ENCODE measurements at regions not wholly inside any gene's neighbourhood (a gene's known extent, or its start where the extent isn't known, plus 50 kb on each side); places are given as distances from the start of the nearest gene placed in this dataset.

DNA sequence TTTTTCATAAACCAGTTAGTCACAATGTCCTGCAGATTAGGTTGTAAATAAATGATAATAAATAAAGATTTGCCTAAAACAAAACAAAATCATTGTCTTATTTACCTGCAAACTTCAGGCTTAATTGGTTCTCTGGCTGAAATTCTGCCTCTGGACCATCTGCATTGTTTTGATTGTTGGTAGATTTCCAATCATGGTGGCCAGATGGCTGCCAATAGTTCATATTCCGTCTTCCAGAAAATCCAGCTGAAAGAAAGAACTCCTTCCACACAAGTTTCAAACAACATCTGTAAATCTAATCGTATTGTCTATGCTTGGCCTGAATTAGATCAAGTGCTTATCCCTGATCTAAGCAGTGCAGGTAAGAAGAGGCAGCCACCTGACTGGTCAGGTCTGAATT, 771.1 kb upstream of the ZEB2 start:
- Histone ChIP-seq H3K4me3 (ENCODE audit: low read length) (no peak overlapping the region), H3K4me1 (ENCODE audit: insufficient read depth, low read length) (no peaks in the 10 kb centered on the region), H3K9me3 (ENCODE audit: low read depth, low read length) (no peaks in the 10 kb centered on the region), H3K27me3 (ENCODE audit: insufficient read depth, low read length) (peaks cover 2% of the 10 kb centered on the region)

DNA sequence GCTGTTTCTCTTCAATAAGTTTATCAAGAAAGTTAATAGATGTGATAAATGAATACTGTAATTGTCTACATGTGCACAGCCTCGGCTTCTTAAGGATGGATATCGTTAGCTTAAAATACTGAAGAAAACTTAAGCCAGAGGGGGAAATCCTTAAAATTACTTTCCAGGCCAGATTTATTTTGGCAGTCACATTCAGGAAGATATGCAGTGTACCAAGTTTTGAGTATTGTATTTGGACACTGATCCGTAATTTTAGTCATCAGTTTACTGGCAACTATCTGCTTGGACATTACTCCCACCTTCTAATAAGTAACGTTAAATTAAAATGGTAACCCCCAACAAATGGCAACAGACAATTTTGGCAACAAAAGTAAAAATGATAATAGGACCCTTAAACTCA, 770.0 kb upstream of the ZEB2 start:
- no peaks in the 10 kb centered on the region for H3K4me1 ChIP-seq (ENCODE audit: insufficient read depth, low read length)
- no peaks in the 10 kb centered on the region for H3K9me3 ChIP-seq (ENCODE audit: low read depth, low read length)
- H3K4me3 ChIP-seq (ENCODE audit: low read length) = no peak overlapping the region
- peaks cover 2% of the 10 kb centered on the region for H3K27me3 ChIP-seq (ENCODE audit: insufficient read depth, low read length)

DNA sequence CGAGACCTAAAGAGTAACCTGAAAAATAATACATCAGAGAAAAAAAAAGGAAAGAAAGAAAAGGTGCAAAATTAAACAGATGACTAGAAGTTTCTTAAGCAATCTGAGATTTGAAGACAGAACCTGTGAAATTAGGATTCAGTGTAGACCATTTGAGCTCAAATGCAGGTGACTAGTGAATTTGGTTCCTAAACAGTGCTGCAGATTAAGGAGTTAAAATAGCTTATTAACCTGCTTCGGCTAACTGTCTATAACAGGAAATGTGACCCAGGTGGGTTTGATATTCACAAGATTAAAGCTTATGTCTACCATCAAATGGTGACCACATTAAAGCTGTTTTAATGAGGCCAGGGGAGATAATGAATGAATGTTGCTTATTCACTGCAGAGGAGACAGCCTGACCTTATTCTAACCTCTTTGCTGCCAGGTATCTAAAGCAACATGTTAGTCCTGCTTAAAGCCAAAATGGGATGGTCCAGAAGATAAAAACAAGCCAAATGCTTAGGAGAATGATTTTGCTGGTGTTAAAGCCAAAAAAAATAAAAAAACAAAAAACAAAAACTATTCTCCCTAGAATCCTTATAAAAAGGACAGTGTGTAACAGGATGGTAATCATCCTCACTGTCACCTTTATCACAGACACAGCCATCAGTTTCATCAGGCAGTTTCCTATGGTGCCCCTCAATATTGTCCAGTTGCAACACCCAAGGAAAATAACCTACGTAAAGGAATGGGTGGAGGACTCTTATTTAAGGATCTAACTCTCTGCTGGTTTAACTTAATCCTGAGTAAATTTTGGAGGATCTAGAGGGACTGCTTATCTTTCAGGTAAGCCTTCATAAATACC, 769.0 kb upstream of the ZEB2 start:
- Histone ChIP-seq H3K9me3 (ENCODE audit: low read depth, low read length) (no peaks in the 10 kb centered on the region), H3K4me1 (ENCODE audit: insufficient read depth, low read length) (no peaks in the 10 kb centered on the region), H3K27me3 (ENCODE audit: insufficient read depth, low read length) (peaks cover 2% of the 10 kb centered on the region), H3K4me3 (ENCODE audit: low read length) (no peak overlapping the region)

DNA sequence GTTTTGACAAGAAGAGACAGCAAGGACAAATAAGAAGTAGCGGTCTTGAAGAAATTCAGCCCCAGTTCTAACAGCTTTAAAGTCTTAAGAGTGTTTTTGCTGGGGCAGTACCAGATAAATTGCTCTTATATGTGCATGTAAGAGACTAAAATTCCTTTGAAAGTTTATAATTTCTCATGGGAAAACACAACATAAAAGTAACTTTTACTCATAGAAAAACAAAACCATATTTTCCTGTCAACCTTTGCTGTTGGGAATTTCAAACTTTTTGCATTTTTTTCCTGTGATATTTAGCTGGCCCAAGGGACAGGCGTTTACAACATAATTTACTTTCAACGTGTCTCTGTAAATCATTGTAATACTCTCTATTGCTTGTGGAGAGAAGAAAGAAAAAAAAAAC, 767.8 kb upstream of the ZEB2 start:
- H3K4me3 ChIP-seq (ENCODE audit: low read length) = no peak overlapping the region
- no peaks in the 10 kb centered on the region for H3K4me1 ChIP-seq (ENCODE audit: insufficient read depth, low read length)
- H3K27me3 ChIP-seq (ENCODE audit: insufficient read depth, low read length) = peaks cover 2% of the 10 kb centered on the region
- no peaks in the 10 kb centered on the region for H3K9me3 ChIP-seq (ENCODE audit: low read depth, low read length)

DNA sequence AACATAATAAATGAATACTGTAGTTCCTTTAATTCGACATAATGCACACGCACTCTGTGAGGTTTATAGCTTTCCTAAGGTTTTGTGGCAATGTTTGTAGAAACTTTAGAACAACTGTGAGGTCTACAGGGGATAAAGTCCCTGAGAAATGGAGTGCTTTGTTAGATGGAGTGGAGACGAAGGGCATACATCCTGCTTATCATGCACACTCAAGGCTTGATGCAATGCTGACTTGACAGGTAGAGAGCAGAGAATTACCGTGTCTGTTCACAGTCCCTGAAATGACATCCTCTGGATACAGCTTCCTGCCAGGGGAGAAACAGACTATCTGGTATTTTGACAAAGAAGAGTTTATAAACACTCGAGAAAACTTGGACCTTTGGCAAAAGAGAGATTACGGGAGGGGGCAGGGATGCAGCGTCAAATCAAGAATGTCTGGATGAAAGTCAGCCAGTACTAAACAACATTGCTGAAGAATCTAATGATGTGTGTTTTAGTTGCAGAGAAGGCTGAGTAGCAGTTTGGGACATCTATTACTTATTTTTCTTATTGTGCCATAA, 766.9 kb upstream of the ZEB2 start:
- Histone ChIP-seq H3K4me1 (ENCODE audit: insufficient read depth, low read length) (no peaks in the 10 kb centered on the region), H3K4me3 (ENCODE audit: low read length) (no peak overlapping the region), H3K27me3 (ENCODE audit: insufficient read depth, low read length) (peaks cover 2% of the 10 kb centered on the region), H3K9me3 (ENCODE audit: low read depth, low read length) (no peaks in the 10 kb centered on the region)

DNA sequence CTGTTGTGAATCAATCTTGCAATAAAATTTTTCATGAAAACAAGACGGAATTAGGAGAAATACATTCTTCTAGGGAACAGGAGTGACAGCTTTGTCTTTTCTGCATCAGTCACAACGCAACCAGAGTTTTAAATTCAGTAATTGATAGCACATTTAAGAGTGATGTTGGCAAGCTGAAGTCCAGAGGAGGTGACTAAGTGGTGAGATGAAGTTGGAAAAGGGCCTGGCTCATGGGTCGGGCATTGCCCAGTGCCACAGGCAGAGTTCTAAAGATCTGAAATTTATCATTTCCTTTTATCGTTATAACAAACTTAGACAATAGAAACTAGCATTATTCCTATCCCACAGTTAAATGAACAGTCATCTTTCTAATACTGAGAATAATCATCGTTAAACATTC, 764.6 kb upstream of the ZEB2 start:
- H3K27me3 ChIP-seq (ENCODE audit: insufficient read depth, low read length) = peaks cover 5% of the 10 kb centered on the region
- H3K9me3 ChIP-seq (ENCODE audit: low read depth, low read length) = no peaks in the 10 kb centered on the region
- no peak overlapping the region for H3K4me3 ChIP-seq (ENCODE audit: low read length)
- no peaks in the 10 kb centered on the region for H3K4me1 ChIP-seq (ENCODE audit: insufficient read depth, low read length)

DNA sequence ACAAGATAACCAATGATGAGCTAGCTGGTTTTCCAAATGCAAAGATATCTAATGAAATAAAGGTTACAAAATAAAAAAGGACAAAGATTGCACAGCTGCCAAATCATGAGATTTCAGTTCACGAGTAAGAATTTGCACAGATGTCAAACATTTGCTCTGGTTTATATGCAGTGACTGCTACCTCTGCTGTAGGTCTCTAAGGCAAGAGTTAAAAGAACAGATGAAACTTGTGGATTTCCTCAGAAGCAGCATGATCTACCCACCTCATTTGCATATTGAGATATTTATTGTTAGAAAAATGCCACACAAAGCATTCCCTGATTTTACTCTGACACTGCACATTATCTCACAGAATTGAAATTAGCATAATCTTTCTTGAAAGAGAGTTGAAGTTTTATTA, 763.2 kb upstream of the ZEB2 start:
- H3K4me3 ChIP-seq (ENCODE audit: low read length) = no peak overlapping the region
- H3K9me3 ChIP-seq (ENCODE audit: low read depth, low read length) = no peaks in the 10 kb centered on the region
- H3K4me1 ChIP-seq (ENCODE audit: insufficient read depth, low read length) = no peaks in the 10 kb centered on the region
- H3K27me3 ChIP-seq (ENCODE audit: insufficient read depth, low read length) = peaks cover 5% of the 10 kb centered on the region

DNA sequence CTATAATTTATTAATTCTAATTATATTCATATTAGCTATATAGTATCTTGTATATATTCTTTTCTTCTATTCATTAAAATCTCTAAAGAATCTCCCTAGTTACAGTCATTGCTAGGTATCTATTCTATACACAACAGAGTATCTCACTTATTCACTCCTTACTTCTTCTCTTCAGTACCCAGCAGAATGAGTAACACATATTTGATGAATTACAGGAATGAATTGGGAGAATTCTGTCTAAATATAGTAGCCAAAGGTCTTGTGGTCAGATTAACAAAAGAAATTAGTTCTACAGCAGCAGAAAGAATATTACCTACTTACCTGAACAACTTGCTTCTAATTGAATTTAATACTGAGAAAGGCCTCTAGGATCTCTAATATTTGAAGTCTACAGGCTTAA, 758.0 kb upstream of the ZEB2 start:
- peaks cover 2% of the 10 kb centered on the region for H3K27me3 ChIP-seq (ENCODE audit: insufficient read depth, low read length)
- no peaks in the 10 kb centered on the region for H3K4me1 ChIP-seq (ENCODE audit: insufficient read depth, low read length)
- no peak overlapping the region for H3K4me3 ChIP-seq (ENCODE audit: low read length)
- no peaks in the 10 kb centered on the region for H3K9me3 ChIP-seq (ENCODE audit: low read depth, low read length)

DNA sequence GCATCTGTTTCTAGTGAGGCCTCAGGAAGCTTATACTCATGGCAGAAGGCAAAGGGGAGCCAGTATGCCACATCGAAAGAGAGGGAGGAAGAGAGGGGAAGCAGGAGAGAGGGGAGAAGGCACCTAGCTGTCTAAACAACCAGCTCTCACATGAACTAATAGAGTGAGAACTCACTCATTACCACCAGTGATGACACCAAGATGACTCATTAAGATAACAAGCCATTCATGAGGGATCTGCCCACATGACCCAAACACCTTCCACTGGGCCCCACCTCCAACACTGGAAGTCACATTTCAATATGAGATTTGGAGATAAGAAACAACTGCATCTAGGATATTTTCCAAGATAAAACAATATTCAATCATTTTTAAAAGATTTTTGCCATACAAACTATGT, 753.9 kb upstream of the ZEB2 start:
- Histone ChIP-seq H3K4me1 (ENCODE audit: insufficient read depth, low read length) (no peaks in the 10 kb centered on the region), H3K27me3 (ENCODE audit: insufficient read depth, low read length) (no peaks in the 10 kb centered on the region), H3K9me3 (ENCODE audit: low read depth, low read length) (peaks cover 10% of the 10 kb centered on the region), H3K4me3 (ENCODE audit: low read length) (no peak overlapping the region)

DNA sequence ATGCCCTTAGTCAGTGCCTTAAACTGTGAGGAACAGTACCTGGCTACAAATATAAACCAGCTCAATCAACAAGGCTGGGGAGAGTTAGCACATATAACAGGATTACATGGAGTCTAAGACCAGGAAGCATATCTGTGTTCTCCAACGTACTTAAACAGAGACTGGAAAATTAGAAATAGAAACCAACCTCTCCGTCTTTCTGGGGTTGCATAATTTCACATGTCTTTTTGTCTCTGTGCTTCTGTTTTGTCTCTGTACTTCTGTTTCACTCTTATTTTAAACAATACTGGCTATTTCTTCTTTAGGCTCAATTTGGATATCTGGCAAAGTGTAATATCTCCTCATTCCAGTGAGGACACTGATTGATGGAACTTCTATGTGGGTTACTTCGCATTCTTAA, 749.0 kb upstream of the ZEB2 start:
- Histone ChIP-seq H3K4me3 (ENCODE audit: low read length) (no peak overlapping the region), H3K9me3 (ENCODE audit: low read depth, low read length) (peaks cover 10% of the 10 kb centered on the region), H3K27me3 (ENCODE audit: insufficient read depth, low read length) (peaks cover 39% of the 10 kb centered on the region), H3K4me1 (ENCODE audit: insufficient read depth, low read length) (no peaks in the 10 kb centered on the region)

DNA sequence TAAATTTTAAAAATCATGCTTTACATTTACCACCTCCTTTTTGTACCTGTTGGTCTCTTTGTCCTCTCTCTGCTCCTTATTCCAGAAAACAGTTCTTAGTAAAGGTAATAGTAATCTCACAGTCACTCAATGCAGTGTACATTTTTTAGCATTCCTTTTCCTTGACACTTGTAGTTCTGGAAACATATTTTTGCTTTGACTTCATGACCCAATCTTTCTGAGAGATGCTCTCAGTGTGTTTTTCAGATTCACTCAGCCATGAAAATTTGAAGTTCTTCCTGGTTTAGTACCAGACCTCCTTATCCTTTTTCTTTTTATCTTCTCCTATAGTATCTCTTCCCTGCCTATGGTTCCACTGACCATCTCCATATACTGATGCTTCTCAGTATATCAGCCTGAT, 747.5 kb upstream of the ZEB2 start:
- Histone ChIP-seq H3K4me3 (ENCODE audit: low read length) (no peak overlapping the region), H3K9me3 (ENCODE audit: low read depth, low read length) (peaks cover 8% of the 10 kb centered on the region), H3K4me1 (ENCODE audit: insufficient read depth, low read length) (no peaks in the 10 kb centered on the region), H3K27me3 (ENCODE audit: insufficient read depth, low read length) (peaks cover 54% of the 10 kb centered on the region)

DNA sequence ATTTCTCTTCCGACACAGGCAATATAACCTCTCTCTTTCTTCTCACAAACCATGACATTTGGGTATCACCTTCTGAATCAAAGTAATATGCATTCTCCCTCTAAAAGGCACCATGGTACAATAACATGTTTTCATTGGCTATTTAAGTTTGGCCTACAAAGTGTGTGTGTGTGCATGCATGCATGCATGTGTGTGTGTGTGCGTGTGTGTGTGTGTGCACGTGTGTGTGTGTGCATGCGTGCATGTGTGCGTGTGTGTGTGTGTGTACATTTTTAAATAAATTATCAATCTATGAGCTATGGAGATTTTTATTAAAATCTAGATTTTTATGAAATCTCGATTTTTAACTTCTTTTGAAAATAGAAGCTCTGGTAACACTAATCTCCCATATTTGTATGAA, 745.3 kb upstream of the ZEB2 start:
- Histone ChIP-seq H3K4me3 (ENCODE audit: low read length) (no peak overlapping the region), H3K27me3 (ENCODE audit: insufficient read depth, low read length) (peaks cover 76% of the 10 kb centered on the region), H3K9me3 (ENCODE audit: low read depth, low read length) (no peaks in the 10 kb centered on the region), H3K4me1 (ENCODE audit: insufficient read depth, low read length) (no peaks in the 10 kb centered on the region)

DNA sequence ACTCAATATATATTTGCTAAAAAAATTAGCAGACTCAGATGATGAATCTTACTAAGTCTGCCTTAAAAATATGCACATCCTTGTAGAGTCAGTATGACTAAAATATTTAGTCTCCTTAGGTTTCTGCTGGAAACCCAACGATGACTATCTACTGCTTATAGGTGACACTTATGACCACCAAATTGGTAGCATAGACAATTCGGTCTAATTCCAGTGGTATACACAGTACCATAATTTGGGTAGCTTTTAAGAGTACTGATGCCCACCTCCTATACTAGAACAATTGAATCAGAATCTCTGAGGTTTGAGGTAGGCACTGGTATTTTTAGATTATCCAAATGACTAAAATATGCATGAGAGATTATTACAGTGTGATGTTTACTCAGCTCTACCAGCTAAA, 740.8 kb upstream of the ZEB2 start:
- Histone ChIP-seq H3K27me3 (ENCODE audit: insufficient read depth, low read length) (peaks cover 94% of the 10 kb centered on the region), H3K4me1 (ENCODE audit: insufficient read depth, low read length) (peaks cover 9% of the 10 kb centered on the region), H3K4me3 (ENCODE audit: low read length) (no peak overlapping the region)

DNA sequence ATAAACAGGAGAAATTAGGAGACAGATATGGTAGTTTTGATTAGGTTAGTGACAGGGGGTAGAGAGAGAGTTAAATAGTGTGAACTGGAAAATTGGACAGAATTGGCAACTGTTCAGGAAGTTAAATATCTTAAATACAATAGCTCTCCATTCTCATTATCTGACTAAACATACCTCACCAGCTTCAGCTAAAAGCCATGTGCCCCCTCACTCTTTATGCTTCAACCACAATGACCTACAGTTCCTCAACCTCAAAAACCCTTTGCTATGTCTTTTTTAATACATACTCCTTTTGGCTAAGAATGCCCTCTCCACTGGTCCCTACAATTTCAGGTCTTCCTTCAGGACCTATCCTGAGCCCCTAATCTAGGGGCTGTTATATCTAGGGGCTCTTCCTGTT, 740.2 kb upstream of the ZEB2 start:
- H3K4me1 ChIP-seq (ENCODE audit: insufficient read depth, low read length) = peaks cover 9% of the 10 kb centered on the region
- H3K9me3 ChIP-seq (ENCODE audit: low read depth, low read length) = no peaks in the 10 kb centered on the region
- no peak overlapping the region for H3K4me3 ChIP-seq (ENCODE audit: low read length)
- H3K27me3 ChIP-seq (ENCODE audit: insufficient read depth, low read length) = peaks cover 97% of the 10 kb centered on the region

More for the DNA sequence above, 740.8 kb upstream of the ZEB2 start:
- no peaks in the 10 kb centered on the region for H3K9me3 ChIP-seq (ENCODE audit: low read depth, low read length)

DNA sequence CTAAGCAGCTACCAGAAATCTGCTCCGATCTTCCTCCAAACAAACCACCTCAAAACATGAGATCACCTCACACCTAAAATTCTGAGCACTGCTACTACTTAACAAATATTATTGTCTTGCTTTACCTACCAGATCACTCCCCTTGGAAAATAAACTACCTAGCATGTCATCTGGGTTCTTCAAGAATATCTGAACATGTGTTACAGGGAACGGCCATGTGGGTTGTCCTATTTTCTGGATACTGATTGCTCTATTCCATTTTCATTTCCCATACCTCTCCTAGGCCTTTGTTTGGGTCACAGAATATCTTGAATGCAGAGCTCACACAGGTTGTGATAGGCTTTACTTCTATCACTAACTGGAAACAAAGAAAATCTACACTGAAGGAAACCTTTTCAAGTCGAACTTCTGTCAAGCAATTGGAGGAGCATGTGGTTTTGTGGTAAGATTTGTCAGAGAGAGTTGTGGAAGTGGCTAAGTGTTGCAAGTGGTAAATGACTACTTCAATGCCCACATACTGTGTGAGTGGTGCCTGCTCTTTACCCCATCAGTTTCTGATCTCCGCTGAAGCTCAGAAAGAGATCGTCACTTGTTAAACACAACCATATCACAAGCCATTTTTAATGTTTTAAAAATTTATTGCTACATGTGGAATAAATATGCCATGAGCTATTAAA, 739.1 kb upstream of the ZEB2 start:
- Histone ChIP-seq H3K27me3 (ENCODE audit: insufficient read depth, low read length) (peaks cover 98% of the 10 kb centered on the region), H3K4me3 (ENCODE audit: low read length) (no peak overlapping the region), H3K4me1 (ENCODE audit: insufficient read depth, low read length) (peaks cover 9% of the 10 kb centered on the region), H3K9me3 (ENCODE audit: low read depth, low read length) (no peaks in the 10 kb centered on the region)

Measured in mononuclear cell (primary cell).